HG02642 (cell line): ENCODE measurements at regions not wholly inside any gene's neighbourhood (a gene's known extent, or its start where the extent isn't known, plus 50 kb on each side); places are given as distances from the start of the nearest gene placed in this dataset.

Experiments used
- ATAC-seq: cut with Tn5 transposase; IDR thresholded peaks from one replicate; pipeline ENCODE4 v1.9.1; 2021; ENCODE audit warnings: mild to moderate bottlenecking; ENCODE audit not compliant: unreplicated experiment, poor library complexity

DNA sequence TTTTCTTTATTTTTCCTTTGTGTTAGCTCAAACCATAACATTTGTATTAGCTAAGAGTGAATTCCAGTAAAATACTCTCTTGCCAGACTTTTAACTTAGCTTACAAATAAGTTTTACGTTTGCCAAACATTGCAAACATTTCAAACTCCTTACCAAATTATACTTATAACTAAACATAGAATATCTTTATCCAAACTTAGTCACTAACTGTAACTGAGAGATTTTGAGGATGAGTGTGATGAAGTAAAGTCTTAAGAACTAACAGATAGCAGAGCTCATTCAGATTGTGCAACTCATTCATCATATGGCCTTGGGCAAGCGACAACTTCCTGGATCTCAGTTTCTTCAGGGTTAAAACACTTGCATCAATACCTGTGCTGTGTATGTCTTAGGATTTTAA lies 533.7 kb downstream of the TDRD15 start:
- no peak for ATAC-seq

DNA sequence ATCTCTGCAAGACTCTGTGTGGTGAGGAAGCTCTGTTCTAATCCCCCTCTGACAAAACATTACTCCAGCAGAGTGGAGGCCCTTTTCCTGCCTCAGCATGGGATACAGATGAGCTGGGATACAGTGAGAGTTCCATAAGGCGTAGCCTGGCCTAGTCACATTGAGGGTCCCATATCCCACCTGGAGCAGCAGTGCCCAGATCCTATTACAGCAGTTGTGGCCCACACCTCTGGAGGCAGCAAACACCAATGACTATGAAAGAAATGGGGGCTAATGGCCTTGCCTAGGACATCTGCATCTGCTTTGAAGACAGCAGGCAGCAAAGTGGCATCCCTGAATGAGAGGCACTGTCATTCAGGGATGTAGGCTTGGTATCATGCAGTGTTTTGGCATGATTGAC lies 534.5 kb downstream of the TDRD15 start:
- no peak for ATAC-seq

DNA sequence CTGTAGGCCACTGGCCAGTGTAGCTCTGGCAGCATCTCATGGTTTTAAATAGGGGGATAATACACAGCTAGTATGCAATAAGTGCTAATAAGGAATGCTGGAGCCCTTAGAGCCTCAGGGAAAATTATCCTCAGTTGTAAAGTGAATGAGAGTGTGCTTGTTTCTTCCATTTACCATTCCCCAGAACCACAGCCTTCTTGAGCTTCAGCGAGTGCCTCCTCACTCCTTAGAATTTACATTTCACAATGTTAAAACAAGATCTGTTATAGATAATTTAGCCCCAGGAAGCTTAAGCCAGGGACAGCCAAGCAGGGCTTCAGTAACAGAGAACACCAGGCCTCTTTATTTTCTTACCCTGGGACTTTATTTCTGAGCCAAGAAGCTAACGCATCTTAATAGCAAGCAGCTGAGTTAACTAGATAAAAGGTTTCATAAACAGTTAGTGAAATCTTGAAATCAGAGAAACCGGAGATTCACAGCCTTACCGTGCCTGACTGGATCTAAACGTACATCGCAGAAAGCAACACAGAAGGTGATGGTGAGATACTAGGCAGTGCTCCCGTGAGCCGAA lies 535.2 kb downstream of the TDRD15 start:
- no peak for ATAC-seq

DNA sequence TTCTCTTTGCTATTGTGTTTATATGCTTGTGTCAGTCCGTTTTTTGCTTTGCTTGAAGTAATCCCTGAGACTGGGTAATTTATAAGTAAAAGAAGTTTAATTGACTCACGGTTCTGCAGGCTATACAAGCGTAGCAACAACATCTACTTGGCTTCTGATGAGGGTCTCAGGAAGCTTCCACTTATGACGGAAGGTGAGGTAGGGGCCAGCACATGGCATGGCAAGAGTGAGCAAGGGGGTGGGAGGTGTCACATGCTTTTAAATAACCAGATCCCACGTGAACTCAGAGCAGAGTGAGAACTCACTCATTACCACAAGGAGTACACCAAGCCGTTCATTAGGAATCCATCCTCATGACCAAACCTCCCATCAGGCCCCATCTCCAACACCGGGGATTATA lies 540.3 kb downstream of the TDRD15 start:
- no peak for ATAC-seq

DNA sequence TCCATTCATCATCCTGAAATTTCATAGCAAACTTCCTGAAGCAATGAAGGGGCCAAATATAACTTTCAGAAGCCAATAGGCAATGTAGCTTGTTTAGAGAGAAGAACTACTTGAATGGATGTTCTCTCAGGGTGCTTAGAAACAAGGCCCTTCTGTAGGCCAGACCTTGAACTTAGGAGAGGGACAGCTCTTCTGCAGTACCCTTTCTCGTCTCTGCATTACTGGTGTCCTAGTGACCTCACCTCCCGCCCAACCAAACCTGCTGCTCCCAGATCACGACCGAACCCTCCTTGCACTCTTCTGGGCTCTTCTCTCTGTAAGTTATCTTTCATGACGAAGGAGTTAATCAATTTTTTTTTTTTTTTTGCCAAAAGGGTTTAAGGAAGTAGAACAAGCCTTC lies 543.9 kb downstream of the TDRD15 start:
- ATAC-seq: no peak

DNA sequence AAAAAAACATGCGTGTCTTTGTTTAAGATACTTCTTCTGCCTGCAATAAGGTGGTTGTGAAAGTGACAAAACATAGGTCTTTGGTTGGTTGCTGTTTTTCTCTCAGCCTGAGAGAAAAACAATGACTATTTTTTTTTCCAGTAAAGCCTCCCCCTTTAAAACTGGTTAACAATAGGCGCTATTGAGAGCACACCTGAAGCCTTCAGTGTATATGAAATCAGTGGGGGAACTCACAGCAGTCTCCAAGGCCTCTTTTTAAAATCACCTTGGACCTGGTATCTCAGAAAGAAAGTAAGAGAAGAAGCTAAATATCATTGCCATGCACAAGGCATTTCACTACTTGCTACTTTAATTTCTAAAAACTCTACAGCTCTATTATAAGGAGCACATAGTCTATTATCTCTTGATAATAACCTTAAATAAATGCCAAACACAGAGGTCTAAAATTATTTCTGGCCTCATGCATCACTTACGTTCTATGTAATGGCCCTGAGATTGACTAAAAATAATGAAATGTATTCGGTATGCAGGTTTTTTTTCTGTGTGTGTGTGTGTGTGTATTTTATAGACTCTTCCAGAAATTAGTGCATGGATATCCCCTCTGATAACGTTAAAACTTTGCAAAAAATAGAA lies 544.4 kb downstream of the TDRD15 start:
- ATAC-seq: no peak

DNA sequence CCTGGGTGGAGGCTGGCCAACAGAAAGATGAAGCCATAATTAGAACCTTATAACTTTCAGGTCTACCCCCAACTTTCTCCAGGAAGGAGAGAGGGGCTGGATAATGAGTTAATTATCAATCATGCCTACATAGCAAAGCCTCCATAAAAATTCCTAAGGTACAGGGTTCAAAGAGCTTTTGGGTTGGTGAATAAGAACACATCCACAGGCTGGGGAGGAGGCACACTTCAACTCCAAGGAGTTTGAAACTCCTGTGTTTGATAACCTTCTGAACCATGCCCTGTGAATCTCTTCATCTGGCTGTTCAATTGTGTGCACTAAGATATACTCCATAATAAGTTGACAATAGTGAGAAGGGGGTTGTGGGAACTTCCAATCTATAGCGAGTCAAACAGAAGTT lies 552.3 kb downstream of the TDRD15 start:
- no peak for ATAC-seq

DNA sequence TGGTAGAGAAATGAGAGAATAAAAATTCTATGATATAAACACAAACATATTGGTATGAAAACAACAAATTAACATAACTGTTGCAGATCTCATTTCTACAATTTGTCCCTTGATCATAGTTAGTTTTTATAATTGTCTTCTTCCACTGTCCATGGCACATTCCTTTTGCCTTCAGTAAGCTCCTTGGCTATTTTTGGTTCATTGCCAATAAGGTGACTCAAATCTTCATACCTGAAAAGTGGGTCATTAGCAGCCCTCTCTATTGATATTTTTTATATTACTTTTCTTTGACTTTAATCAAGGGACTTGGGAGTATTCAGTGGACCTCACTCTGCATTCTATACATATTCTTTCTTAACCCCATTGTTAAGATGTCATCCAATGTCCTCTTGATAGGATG lies 552.9 kb downstream of the TDRD15 start:
- no peak for ATAC-seq

DNA sequence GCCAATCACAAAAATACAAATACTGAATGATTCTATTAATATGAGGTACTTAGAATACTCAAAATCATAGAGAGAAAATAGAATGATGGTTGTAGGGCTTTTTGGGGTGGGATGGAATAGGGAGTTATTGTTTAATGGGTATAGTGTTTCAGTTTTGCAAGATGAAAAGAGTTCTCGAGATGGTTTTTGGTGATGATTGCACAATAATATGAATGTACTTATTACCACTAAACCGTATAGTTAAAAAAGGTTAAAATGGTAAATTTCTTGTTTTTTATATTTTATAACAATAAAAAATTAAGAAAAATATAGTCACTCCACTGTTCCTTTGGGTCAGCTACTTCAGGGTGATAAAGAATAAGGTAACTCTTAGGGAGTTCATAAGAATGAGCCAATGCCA lies 560.1 kb downstream of the TDRD15 start:
- ATAC-seq: no peak

DNA sequence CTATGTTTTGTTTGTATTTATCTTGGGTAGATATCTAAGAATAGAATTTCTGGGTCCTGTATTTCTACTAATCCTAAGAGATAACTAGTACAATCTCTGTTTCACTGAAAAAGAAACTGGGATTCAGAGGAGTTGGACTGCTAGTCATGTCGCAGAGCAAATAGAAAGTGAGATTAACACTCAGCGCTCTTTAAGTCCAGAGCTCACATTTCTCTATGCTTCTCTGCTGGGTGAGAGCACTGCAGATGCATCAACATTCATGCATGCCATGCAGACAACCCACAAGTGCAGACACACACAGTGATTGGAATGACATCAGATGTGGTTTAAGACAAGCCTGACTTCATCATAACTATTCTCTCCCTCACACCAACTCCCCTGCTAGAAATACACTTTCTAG lies 563.8 kb downstream of the TDRD15 start:
- no peak for ATAC-seq

DNA sequence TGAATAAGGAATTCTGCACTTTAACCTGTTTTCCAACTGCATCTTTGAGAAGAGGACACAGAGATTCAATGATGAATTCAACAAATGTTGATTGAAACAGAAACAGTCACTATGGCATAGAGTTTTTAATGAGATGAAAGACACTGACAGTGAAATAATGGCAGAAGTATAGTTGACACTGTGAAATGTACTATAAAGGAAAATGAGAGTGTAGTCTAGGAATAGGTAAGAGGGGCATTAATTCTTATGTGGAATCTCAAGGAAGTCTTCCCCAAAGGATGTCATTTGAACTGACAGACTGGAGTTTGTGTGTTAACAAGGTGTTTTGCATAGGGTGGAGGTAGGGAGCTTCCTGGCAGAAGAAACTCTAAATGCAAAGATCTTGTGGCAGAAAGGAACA lies 566.2 kb downstream of the TDRD15 start:
- no peak for ATAC-seq

DNA sequence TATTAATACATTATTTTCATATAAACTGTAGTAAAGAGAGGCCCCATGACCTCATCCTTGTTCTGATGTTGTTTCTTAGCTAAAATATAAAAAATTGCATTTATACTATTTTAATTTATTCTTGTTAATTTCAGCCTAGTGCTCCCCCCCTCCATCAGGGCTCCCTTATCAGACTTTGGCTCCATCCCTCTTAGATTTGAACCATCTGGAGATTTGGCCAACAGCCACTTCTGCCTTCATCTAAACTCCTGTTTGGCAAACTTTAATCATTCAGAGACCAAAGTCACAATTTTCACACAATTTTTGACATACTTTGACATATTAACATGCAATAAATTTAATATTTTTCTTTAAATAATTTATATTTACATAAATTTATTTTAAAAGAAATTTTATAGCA lies 569.3 kb downstream of the TDRD15 start:
- no peak for ATAC-seq

DNA sequence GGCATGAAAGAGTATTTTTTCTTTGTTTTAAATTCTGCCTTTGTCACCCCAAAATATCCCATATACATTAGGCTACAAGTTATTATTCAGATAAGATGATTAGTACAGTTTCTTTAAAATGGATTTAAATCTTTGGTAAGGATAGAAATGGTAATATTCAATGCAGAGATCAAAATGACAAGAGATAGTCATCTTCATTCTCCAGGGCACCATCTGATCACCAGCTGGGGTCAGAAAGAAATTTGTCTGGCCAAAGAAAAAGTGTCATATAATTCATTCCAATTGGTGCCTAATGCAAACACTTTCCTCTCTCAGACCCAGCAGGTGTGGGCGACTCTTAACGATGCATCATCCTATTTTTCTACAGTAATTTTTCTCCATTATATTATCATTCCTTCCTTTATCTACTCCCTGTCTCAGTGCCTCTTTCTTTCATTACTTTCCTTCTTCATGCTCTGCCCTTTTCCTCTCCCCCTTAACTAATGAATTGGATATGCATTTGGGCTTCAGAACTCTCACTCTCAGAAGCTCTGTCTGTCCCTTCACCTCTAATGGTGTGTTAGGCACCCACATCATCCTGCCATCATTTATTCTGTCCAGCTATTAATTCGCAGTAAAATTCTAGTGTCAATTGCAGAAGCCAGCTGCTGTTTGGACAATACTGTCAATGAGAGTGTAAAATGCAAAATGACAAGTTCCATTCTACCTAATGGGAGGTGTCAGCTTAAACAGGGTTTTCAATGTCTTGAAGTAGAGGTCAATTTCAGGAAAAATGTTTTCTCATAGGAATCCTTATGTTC lies 570.5 kb downstream of the TDRD15 start:
- no peak for ATAC-seq

DNA sequence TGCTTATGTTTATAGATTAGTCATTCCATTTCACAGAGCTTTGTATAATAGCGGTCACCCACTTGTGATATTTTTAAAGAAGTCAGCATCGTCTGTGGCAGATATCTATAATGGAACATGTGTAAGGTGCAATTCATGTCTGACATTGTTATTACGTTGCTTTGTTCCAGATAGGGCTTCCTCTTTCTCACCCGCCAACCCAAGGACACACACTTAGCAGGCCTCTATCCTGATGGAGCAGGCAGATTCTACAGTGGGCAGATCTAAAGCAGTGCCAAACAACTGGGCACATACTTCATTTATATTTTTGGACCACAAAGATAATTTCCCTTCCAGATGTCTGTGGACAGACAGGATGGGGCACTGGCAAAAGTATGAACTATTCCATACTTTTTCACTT lies 573.1 kb downstream of the TDRD15 start:
- ATAC-seq: no peak

DNA sequence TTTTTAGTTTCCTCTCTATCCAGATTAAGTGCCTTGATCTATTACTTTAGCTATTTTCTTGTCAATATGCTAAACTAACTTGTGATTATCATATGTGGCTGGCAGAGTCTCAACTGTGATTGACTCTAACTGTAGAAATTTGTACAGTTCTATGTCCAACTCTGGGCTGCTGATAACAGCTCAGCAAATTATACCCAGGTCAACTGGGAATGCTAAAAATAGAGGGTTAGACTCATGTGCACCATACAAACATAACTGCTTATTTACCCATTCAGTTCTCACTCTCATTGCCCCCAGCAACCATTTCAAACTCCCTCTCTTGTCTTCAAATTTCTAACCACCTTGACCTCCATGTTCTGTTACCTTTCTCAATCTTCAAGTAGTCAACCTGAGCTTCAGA lies 576.9 kb downstream of the TDRD15 start:
- ATAC-seq: no peak

DNA sequence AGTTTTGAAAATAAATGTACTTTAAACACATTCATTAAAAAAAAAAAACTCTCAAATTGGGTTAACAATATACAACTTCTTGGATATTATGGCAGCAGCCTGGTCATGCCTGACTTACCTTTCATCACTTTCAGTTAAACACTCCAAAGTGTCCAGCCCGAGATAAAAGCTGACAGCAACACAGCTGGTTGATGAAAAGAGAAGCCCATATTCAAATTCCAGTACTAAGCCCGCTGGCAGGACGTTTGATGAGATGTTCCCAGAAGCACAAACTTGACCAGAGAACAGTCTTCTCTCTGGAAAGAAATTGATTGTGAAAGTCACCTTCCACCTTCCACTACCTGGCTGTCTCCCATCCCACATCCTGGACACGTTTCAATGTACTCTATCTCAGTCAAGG lies 586.3 kb downstream of the TDRD15 start:
- no peak for ATAC-seq

DNA sequence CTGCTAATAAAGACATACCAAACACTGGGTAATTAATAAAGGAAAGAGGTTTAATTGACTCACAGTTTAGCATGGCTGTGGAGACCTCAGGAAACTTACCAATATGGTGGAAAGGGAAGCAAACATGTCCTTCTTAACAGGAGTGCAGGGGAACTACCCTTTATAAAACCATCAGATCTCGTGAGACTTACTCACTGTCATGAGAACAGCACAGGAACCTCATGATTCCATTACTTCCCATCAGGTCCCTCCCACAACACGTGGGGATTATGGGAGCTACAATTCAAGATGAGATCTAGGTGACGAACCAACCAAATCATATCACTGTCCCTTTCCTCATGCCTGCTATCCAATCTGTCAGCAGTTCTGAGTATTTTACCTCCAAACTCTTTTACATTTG lies 586.7 kb downstream of the TDRD15 start:
- no peak for ATAC-seq

DNA sequence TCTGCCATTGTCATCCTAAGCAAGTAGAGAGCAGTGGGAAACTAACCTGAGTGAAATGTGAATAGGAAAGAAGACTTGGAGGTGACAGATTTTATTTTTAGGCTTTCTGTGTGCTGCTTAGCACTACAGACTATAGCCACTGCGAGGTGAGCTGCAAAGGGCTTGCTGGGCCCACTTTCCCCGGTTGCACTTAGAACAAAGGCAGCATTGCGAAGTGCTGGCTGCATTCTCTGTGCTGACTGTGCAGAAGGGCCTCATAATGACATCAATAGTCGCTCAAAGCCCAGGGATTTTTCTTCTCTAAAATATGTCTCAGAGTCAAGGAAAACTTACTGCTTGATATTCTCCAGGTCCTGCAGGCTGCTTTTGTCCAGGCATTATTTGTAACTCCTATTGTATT lies 592.1 kb downstream of the TDRD15 start:
- no peak for ATAC-seq

DNA sequence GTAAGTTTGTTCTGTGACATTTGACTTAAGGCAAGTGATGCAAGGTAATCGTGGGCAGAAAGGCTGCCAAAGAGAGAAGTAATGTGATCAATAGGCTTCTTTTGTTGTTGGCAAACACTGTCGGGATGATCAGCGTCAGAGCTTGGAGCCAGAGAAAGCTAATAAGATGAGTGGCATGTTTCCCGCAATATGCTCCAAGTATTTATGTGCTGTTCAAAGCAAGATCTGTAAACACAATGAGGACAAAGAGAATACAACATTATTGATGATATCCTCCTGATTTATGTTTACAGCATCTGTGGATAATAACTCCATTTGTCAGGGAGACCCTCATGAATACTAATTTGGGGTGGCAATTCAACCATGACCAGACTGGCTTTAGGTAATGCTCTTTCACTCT lies 603.3 kb downstream of the TDRD15 start:
- no peak for ATAC-seq

DNA sequence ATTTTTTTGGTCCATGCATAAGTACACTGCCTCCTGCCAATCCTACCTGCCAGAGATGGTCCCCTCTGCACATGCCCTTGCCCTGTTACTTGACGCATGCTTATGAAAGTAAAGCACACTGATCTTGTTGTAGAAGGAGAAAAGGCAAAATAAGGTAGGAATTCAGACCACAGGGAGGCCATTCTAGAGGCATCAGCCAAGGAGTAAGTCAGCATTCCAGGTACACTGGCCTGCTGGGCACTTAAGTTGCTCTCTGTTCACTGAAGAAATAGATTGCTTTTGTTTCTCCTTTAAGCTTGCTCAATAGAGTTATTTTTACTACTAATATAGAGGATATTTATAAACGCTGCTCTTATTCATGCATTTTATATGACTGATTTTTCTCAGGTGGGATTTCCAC lies 604.4 kb downstream of the TDRD15 start:
- no peak for ATAC-seq

DNA sequence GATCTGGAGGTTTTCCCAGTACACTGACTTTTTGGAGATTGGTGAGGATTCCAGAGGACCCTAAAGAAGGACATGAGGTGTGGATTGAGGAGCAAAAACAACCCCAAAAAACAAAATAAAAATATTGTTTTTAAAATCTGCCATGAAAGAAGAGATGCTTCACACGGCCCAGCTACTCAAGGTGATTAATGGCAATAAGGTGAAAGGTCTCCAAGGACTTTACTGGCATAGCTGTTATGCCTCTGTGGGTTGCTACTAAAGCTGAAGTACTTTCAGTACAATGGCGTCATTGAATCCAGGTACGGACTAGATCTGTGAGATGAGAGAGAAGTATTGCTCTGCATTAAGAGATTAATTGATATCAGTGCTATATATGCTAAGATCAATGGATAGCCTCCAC lies 606.4 kb downstream of the TDRD15 start:
- ATAC-seq: no peak

DNA sequence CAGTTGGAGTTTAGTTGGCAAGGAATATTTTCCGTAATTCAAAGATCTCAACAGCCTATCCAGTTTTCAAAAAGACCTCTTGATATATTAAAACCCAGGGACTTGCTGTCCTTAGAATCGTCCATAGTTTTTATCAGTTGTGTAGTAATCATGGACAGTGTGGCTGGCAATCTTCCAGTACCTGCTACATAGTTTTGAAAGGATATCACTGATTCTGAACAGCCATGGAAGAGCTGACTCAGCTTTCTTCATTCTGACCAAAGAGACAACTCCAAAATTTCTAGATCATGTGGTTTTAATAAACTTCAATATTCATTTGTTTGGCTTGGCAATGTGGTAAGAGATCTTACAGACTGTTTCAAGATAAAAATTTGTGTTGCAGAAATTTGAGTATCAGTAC lies 616.7 kb downstream of the TDRD15 start:
- ATAC-seq: no peak
